ENCODE measurements at regions not wholly inside any gene's neighbourhood (a gene's known extent, or its start where the extent isn't known, plus 50 kb on each side); places are given as distances from the start of the nearest gene placed in this dataset.

DNA sequence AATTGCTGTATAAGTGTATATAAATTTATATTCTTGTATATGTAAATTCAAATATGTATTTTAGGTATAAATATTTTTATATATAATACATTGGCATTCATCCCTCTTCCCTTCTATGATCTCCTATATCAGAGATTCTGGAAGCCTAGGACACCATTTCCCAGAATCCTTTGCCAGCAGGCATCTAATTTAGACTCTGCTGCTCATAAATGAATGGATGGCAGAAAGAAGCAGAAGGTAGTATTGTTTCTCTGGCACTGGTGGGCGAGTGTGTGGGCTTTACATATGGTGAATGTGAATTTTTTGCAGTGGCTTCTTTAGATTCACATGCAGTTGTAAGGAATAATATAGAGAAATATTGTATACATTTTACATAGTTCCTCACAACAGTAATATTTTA is 215.2 kb upstream of the THSD7B start:
- no peaks in the 10 kb centered on the region for H3K4me1 ChIP-seq (ENCODE audit: insufficient read depth, low read length, severe bottlenecking)
- H3K9me2 ChIP-seq (ENCODE audit: low read depth, low read length), result no peaks in the 10 kb centered on the region
- TF ChIP-seq CTCF (IDR thresholded peaks at IDR 0.05; ENCODE audit: low read length), result no peak
- TF ChIP-seq EZH2 (IDR thresholded peaks at IDR 0.05; ENCODE audit: borderline replicate concordance, low read length), result no peak
- no peak overlapping the region for H3K27ac ChIP-seq (ENCODE audit: low read depth, low read length, poor library complexity, severe bottlenecking)
- no peak overlapping the region for H2AFZ ChIP-seq (ENCODE audit: low read length)
- no peaks in the 10 kb centered on the region for H3K36me3 ChIP-seq (ENCODE audit: insufficient read depth, low read length)
- no peaks in the 10 kb centered on the region for H3F3A ChIP-seq (ENCODE audit: insufficient read depth, low read length)
- H3K9me3 ChIP-seq (ENCODE audit: low read length), result no peaks in the 10 kb centered on the region
- H4K20me1 ChIP-seq (ENCODE audit: insufficient read depth, low read length), result no peaks in the 10 kb centered on the region
- H3K79me2 ChIP-seq (ENCODE audit: insufficient read depth, low read length), result no peaks in the 10 kb centered on the region
- no peak overlapping the region for H3K4me2 ChIP-seq (ENCODE audit: low read length)
- no peak overlapping the region for H3K9ac ChIP-seq (ENCODE audit: low read length)
- H3K4me3 ChIP-seq (ENCODE audit: low read depth, low read length, poor library complexity, severe bottlenecking), result no peak overlapping the region
- no peaks in the 10 kb centered on the region for H3K27me3 ChIP-seq (ENCODE audit: insufficient read depth, low read length)

- Histone ChIP-seq H3K27ac (ENCODE audit: low read depth, low read length, poor library complexity, severe bottlenecking) (no peak overlapping the region), H3K9me2 (ENCODE audit: low read depth, low read length) (no peaks in the 10 kb centered on the region), H3F3A (ENCODE audit: insufficient read depth, low read length) (no peaks in the 10 kb centered on the region), H3K79me2 (ENCODE audit: insufficient read depth, low read length) (no peaks in the 10 kb centered on the region), H3K36me3 (ENCODE audit: insufficient read depth, low read length) (no peaks in the 10 kb centered on the region), H3K4me3 (ENCODE audit: low read depth, low read length, poor library complexity, severe bottlenecking) (no peak overlapping the region), H3K27me3 (ENCODE audit: insufficient read depth, low read length) (no peaks in the 10 kb centered on the region), H3K4me2 (ENCODE audit: low read length) (no peak overlapping the region), H4K20me1 (ENCODE audit: insufficient read depth, low read length) (no peaks in the 10 kb centered on the region), H2AFZ (ENCODE audit: low read length) (no peak overlapping the region), H3K4me1 (ENCODE audit: insufficient read depth, low read length, severe bottlenecking) (no peaks in the 10 kb centered on the region), H3K9me3 (ENCODE audit: low read length) (no peaks in the 10 kb centered on the region), H3K9ac (ENCODE audit: low read length) (no peak overlapping the region)
- no peak for TF ChIP-seq EZH2 (IDR thresholded peaks at IDR 0.05; ENCODE audit: borderline replicate concordance, low read length)
- no peak for TF ChIP-seq CTCF (IDR thresholded peaks at IDR 0.05; ENCODE audit: low read length)
These were observed 226.0 kb upstream of the THSD7B start for GRCh38 chr2:136539355-136539754.

- Histone ChIP-seq H3K4me2 (ENCODE audit: low read length) (no peak overlapping the region), H3K79me2 (ENCODE audit: insufficient read depth, low read length) (no peaks in the 10 kb centered on the region), H3K4me1 (ENCODE audit: insufficient read depth, low read length, severe bottlenecking) (no peaks in the 10 kb centered on the region), H3K9me2 (ENCODE audit: low read depth, low read length) (no peaks in the 10 kb centered on the region), H3K27ac (ENCODE audit: low read depth, low read length, poor library complexity, severe bottlenecking) (no peak overlapping the region), H3K9me3 (ENCODE audit: low read length) (no peaks in the 10 kb centered on the region), H2AFZ (ENCODE audit: low read length) (no peak overlapping the region), H4K20me1 (ENCODE audit: insufficient read depth, low read length) (no peaks in the 10 kb centered on the region), H3K36me3 (ENCODE audit: insufficient read depth, low read length) (no peaks in the 10 kb centered on the region), H3F3A (ENCODE audit: insufficient read depth, low read length) (no peaks in the 10 kb centered on the region), H3K9ac (ENCODE audit: low read length) (no peak overlapping the region), H3K27me3 (ENCODE audit: insufficient read depth, low read length) (no peaks in the 10 kb centered on the region), H3K4me3 (ENCODE audit: low read depth, low read length, poor library complexity, severe bottlenecking) (no peak overlapping the region)
- TF ChIP-seq CTCF (IDR thresholded peaks at IDR 0.05; ENCODE audit: low read length), result no peak
- TF ChIP-seq EZH2 (IDR thresholded peaks at IDR 0.05; ENCODE audit: borderline replicate concordance, low read length), result no peak
These were observed 226.9 kb upstream of the THSD7B start for GRCh38 chr2:136538489-136538888.
